ENCODE measurements at regions not wholly inside any gene's neighbourhood (a gene's known extent, or its start where the extent isn't known, plus 50 kb on each side); places are given as distances from the start of the nearest gene placed in this dataset.

GRCh38 chr2:152823905-152824304 is 105.5 kb downstream of the ARL6IP6 start:
- Histone ChIP-seq H3K36me3 (replicated peaks in 1 of 2; ENCODE audit: control insufficient read depth in 1 of 2, insufficient read depth in 2 of 2, low read length in 1 of 2) (no peaks in the 10 kb centered on the region), H4K20me1 (ENCODE audit: insufficient read depth) (no peaks in the 10 kb centered on the region), H3K9me2 (no peaks in the 10 kb centered on the region), H3K27me3 (ENCODE audit: insufficient read depth) (no peaks in the 10 kb centered on the region), H3K79me2 (ENCODE audit: insufficient read depth) (no peaks in the 10 kb centered on the region), H3K9ac (no peak overlapping the region), H3K4me2 (no peak overlapping the region), H3K27ac (ENCODE audit: low read depth in 2 of 2, low read length in 1 of 2) (no peak overlapping the region), H2AFZ (ENCODE audit: low read depth) (no peak overlapping the region), H3K9me3 (no peaks in the 10 kb centered on the region), H3F3A (replicated peaks; ENCODE audit: insufficient read depth) (no peaks in the 10 kb centered on the region), H3K4me3 (ENCODE audit: low read depth in 2 of 2, low read length in 1 of 2) (no peak overlapping the region), H3K4me1 (ENCODE audit: control insufficient read depth in 1 of 2, insufficient read depth in 2 of 2, low read depth in 1 of 2, low read length in 1 of 2) (no peaks in the 10 kb centered on the region)
- CTCF ChIA-PET: interaction anchor here (0.9 kb wide), 1 partner anchor 37 kb away, joined by 3 read pairs; no protein-coding TSS in a partner anchor
- no peak for DNase-seq
- 36% methylated on average over 3 of the region's 3 CpGs for WGBS (ENCODE audit: low lambda C conversion rate)
- TF ChIP-seq EP300 (IDR thresholded peaks at IDR 0.05; ENCODE audit: borderline replicate concordance in 1 of 2, low read depth in 1 of 2, low read length in 1 of 2) (no peak), RXRA (IDR thresholded peaks at IDR 0.05; ENCODE audit: borderline replicate concordance, low read depth) (no peak), RFX5 (IDR thresholded peaks at IDR 0.05; ENCODE audit: low read length) (no peak)
- TF ChIP-seq, protein P1, sequence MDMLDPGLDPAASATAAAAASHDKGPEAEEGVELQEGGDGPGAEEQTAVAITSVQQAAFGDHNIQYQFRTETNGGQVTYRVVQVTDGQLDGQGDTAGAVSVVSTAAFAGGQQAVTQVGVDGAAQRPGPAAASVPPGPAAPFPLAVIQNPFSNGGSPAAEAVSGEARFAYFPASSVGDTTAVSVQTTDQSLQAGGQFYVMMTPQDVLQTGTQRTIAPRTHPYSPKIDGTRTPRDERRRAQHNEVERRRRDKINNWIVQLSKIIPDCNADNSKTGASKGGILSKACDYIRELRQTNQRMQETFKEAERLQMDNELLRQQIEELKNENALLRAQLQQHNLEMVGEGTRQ (IDR thresholded peaks at IDR 0.05; ENCODE audit: borderline replicate concordance, low read depth, low read length): no peak
- POLR2A ChIA-PET: no interaction called here

GRCh38 chr2:152822676-152823075 is 104.3 kb downstream of the ARL6IP6 start:
- Histone ChIP-seq H3K9me2 (no peaks in the 10 kb centered on the region), H3K79me2 (ENCODE audit: insufficient read depth) (no peaks in the 10 kb centered on the region), H3F3A (replicated peaks; ENCODE audit: insufficient read depth) (no peaks in the 10 kb centered on the region), H2AFZ (ENCODE audit: low read depth) (no peak overlapping the region), H3K27me3 (ENCODE audit: insufficient read depth) (no peaks in the 10 kb centered on the region), H3K36me3 (replicated peaks in 1 of 2; ENCODE audit: control insufficient read depth in 1 of 2, insufficient read depth in 2 of 2, low read length in 1 of 2) (no peaks in the 10 kb centered on the region), H3K4me3 (ENCODE audit: low read depth in 2 of 2, low read length in 1 of 2) (no peak overlapping the region), H3K9ac (no peak overlapping the region), H3K9me3 (no peaks in the 10 kb centered on the region), H3K27ac (ENCODE audit: low read depth in 2 of 2, low read length in 1 of 2) (no peak overlapping the region), H3K4me2 (no peak overlapping the region), H3K4me1 (ENCODE audit: control insufficient read depth in 1 of 2, insufficient read depth in 2 of 2, low read depth in 1 of 2, low read length in 1 of 2) (no peaks in the 10 kb centered on the region), H4K20me1 (ENCODE audit: insufficient read depth) (no peaks in the 10 kb centered on the region)
- DNase-seq: no peak
- TF ChIP-seq RAD21 (IDR thresholded peaks at IDR 0.05; ENCODE audit: low read length): no peak
- no peak for TF ChIP-seq NRF1 (IDR thresholded peaks at IDR 0.05; ENCODE audit: low read depth, low read length)
- TF ChIP-seq GABPA (IDR thresholded peaks at IDR 0.05; ENCODE audit: low read depth): no peak
- TF ChIP-seq, protein P2, sequence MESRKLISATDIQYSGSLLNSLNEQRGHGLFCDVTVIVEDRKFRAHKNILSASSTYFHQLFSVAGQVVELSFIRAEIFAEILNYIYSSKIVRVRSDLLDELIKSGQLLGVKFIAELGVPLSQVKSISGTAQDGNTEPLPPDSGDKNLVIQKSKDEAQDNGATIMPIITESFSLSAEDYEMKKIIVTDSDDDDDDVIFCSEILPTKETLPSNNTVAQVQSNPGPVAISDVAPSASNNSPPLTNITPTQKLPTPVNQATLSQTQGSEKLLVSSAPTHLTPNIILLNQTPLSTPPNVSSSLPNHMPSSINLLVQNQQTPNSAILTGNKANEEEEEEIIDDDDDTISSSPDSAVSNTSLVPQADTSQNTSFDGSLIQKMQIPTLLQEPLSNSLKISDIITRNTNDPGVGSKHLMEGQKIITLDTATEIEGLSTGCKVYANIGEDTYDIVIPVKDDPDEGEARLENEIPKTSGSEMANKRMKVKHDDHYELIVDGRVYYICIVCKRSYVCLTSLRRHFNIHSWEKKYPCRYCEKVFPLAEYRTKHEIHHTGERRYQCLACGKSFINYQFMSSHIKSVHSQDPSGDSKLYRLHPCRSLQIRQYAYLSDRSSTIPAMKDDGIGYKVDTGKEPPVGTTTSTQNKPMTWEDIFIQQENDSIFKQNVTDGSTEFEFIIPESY (IDR thresholded peaks at IDR 0.05; ENCODE audit: borderline replicate concordance, low read depth): no peak
- no peak for TF ChIP-seq FOXM1 (IDR thresholded peaks at IDR 0.05; ENCODE audit: low read depth)
- TF ChIP-seq CHD2 (IDR thresholded peaks at IDR 0.05; ENCODE audit: low read length, partially characterized antibody): no peak
- no peak for TF ChIP-seq YY1 (IDR thresholded peaks at IDR 0.05; ENCODE audit: low read depth)
- TF ChIP-seq RFX5 (IDR thresholded peaks at IDR 0.05; ENCODE audit: low read length): no peak
- no peak for TF ChIP-seq POLR2AphosphoS5 (IDR thresholded peaks at IDR 0.05; ENCODE audit: low read depth, low read length)
- no peak for TF ChIP-seq TCF12 (IDR thresholded peaks at IDR 0.05)
- TF ChIP-seq CTCF (IDR thresholded peaks at IDR 0.05): no peak
- no peak for TF ChIP-seq MXI1 (IDR thresholded peaks at IDR 0.05; ENCODE audit: low read depth, low read length)
- CTCF ChIA-PET: no interaction called here
- POLR2A ChIA-PET: no interaction called here
- 15% methylated on average over 5 of the region's 5 CpGs for WGBS (ENCODE audit: low lambda C conversion rate)
